ENCODE measurements at regions not wholly inside any gene's neighbourhood (a gene's known extent, or its start where the extent isn't known, plus 50 kb on each side); places are given as distances from the start of the nearest gene placed in this dataset.

GRCh38 chr3:152038490-152038889 is 165.0 kb downstream of the SUCNR1 start:
- Histone ChIP-seq H3K4me3 (ENCODE audit: low read length) (no peak overlapping the region), H3K27me3 (ENCODE audit: control insufficient read depth, insufficient read depth) (no peaks in the 10 kb centered on the region), H3K27ac (ENCODE audit: low read length) (no peak overlapping the region), H3K4me1 (ENCODE audit: control insufficient read depth, insufficient read depth, low read length) (no peaks in the 10 kb centered on the region), H3K9me3 (ENCODE audit: control insufficient read depth, low read length) (no peaks in the 10 kb centered on the region)
- ATAC-seq = no peak
- 93% methylated on average over 1 of the region's 1 CpG for WGBS
- intact Hi-C loops (cut with DNase I) = no loop called here
- no peak for DNase-seq

DNA sequence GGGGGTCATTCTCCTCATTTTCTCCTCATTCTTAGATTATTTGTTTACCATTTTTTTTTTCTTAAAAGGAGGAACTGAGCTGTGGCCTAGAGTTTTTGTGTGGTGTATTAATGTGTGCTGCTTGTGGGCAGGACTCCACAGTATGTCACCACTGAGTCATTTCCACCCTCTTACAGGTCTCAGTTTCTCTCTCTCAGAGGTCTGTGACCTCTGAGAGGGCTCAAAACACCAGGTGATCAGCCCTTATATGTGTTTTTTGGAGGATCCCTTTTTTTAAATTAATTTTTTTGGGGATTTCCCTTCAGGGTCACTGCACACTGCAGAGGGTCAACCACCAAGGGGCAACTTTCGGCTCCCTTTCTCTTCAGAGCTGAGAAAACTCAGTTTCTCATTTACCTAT is 166.4 kb downstream of the SUCNR1 start:
- no peak for ATAC-seq
- WGBS = 92% methylated on average over 1 of the region's 1 CpG
- DNase-seq = no peak
- Histone ChIP-seq H3K9me3 (ENCODE audit: control insufficient read depth, low read length) (no peaks in the 10 kb centered on the region), H3K27me3 (ENCODE audit: control insufficient read depth, insufficient read depth) (no peaks in the 10 kb centered on the region), H3K4me1 (ENCODE audit: control insufficient read depth, insufficient read depth, low read length) (no peaks in the 10 kb centered on the region), H3K27ac (ENCODE audit: low read length) (no peak overlapping the region), H3K4me3 (ENCODE audit: low read length) (no peak overlapping the region)
- intact Hi-C loops (cut with DNase I) = no loop called here

GRCh38 chr3:152040319-152040718 is 166.9 kb downstream of the SUCNR1 start:
- ATAC-seq = no peak
- 59% methylated on average over 1 of the region's 1 CpG for WGBS

DNA sequence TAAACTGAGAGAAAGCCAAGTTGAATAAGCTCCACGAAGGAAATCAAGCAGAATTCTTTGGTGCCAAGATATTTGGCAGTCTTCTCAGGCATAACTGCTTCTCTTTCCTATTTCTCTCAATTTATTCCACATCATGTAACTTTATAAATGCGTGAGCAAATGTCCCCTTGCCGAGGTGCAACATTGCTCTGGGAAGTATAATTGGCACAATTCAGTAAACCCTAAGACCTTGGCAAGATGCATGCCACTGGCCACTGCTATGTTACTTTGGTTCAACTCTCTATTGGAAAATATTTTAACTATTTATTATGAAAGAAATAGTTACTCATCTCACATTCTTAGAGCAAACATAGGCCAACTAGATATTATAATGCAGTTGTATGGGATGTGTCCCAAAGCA is 170.2 kb downstream of the SUCNR1 start:
- Histone ChIP-seq H3K9me3 (ENCODE audit: control insufficient read depth, low read length) (no peaks in the 10 kb centered on the region), H3K27me3 (ENCODE audit: control insufficient read depth, insufficient read depth) (no peaks in the 10 kb centered on the region), H3K4me3 (ENCODE audit: low read length) (no peak overlapping the region), H3K27ac (ENCODE audit: low read length) (no peak overlapping the region), H3K4me1 (ENCODE audit: control insufficient read depth, insufficient read depth, low read length) (no peaks in the 10 kb centered on the region)
- intact Hi-C loops (cut with DNase I) = no loop called here
- peak in 1 of 3 donors; percentile 53 for DNase-seq
- ATAC-seq = peak in 1 of 2 donors; percentile 51
- WGBS = 58% methylated on average over 3 of the region's 3 CpGs

More at GRCh38 chr3:152040319-152040718, 166.9 kb downstream of the SUCNR1 start:
- Histone ChIP-seq H3K4me3 (ENCODE audit: low read length) (no peak overlapping the region), H3K27me3 (ENCODE audit: control insufficient read depth, insufficient read depth) (no peaks in the 10 kb centered on the region), H3K4me1 (ENCODE audit: control insufficient read depth, insufficient read depth, low read length) (no peaks in the 10 kb centered on the region), H3K9me3 (ENCODE audit: control insufficient read depth, low read length) (no peaks in the 10 kb centered on the region), H3K27ac (ENCODE audit: low read length) (no peak overlapping the region)
- intact Hi-C loops (cut with DNase I) = no loop called here
- no peak for DNase-seq

- intact Hi-C loops (cut with DNase I) = no loop called here
- ATAC-seq = no peak
- no peaks in the 10 kb centered on the region for H3K27me3 ChIP-seq (ENCODE audit: control insufficient read depth, insufficient read depth)
- 89% methylated on average over 2 of the region's 2 CpGs for WGBS
- no peaks in the 10 kb centered on the region for H3K4me1 ChIP-seq (ENCODE audit: control insufficient read depth, insufficient read depth, low read length)
- H3K4me3 ChIP-seq (ENCODE audit: low read length) = no peak overlapping the region
- H3K9me3 ChIP-seq (ENCODE audit: control insufficient read depth, low read length) = no peaks in the 10 kb centered on the region
- DNase-seq = no peak
- H3K27ac ChIP-seq (ENCODE audit: low read length) = no peak overlapping the region
Measured at GRCh38 chr3:152046280-152046679, 172.8 kb downstream of the SUCNR1 start.

- H3K27me3 ChIP-seq (ENCODE audit: control insufficient read depth, insufficient read depth) = no peaks in the 10 kb centered on the region
- ATAC-seq = peak; percentile 45 to 82
- no peaks in the 10 kb centered on the region for H3K4me1 ChIP-seq (ENCODE audit: control insufficient read depth, insufficient read depth, low read length)
- H3K27ac ChIP-seq (ENCODE audit: low read length) = no peak overlapping the region
- H3K4me3 ChIP-seq (ENCODE audit: low read length) = no peak overlapping the region
- DNase-seq = no peak
- no peaks in the 10 kb centered on the region for H3K9me3 ChIP-seq (ENCODE audit: control insufficient read depth, low read length)
- intact Hi-C loops (cut with DNase I) = no loop called here
Measured at GRCh38 chr3:152047465-152047864, 174.0 kb downstream of the SUCNR1 start.

GRCh38 chr3:152048831-152049230 is 175.4 kb downstream of the SUCNR1 start:
- 64% methylated on average over 1 of the region's 1 CpG for WGBS

DNA sequence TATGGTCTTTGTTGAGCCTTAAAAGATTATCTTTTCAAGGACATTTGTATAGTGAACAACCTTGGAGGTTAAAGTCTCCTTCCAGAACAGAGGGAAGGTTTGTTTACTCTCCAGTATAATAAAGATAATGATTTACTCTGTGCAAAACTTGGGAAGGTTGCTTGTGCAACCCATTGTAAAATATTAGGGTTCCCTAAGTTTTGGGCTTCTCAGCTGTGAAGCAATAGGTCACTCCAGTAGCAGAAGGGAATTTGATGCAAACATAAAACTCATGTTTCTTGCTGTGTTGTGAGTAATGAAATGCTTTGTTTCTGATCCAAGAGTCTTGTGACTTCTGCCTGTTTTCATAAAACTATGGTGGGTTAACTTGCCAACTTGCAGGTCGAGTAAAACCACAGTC is 177.5 kb downstream of the SUCNR1 start:
- H3K27ac ChIP-seq (ENCODE audit: low read length) = no peak overlapping the region
- ATAC-seq = no peak

More at GRCh38 chr3:152048831-152049230, 175.4 kb downstream of the SUCNR1 start:
- no peaks in the 10 kb centered on the region for H3K4me1 ChIP-seq (ENCODE audit: control insufficient read depth, insufficient read depth, low read length)
- H3K27me3 ChIP-seq (ENCODE audit: control insufficient read depth, insufficient read depth) = no peaks in the 10 kb centered on the region
- no peaks in the 10 kb centered on the region for H3K9me3 ChIP-seq (ENCODE audit: control insufficient read depth, low read length)
- DNase-seq = no peak
- intact Hi-C loops (cut with DNase I) = no loop called here
- H3K27ac ChIP-seq (ENCODE audit: low read length) = no peak overlapping the region
- ATAC-seq = no peak
- no peak overlapping the region for H3K4me3 ChIP-seq (ENCODE audit: low read length)

DNA sequence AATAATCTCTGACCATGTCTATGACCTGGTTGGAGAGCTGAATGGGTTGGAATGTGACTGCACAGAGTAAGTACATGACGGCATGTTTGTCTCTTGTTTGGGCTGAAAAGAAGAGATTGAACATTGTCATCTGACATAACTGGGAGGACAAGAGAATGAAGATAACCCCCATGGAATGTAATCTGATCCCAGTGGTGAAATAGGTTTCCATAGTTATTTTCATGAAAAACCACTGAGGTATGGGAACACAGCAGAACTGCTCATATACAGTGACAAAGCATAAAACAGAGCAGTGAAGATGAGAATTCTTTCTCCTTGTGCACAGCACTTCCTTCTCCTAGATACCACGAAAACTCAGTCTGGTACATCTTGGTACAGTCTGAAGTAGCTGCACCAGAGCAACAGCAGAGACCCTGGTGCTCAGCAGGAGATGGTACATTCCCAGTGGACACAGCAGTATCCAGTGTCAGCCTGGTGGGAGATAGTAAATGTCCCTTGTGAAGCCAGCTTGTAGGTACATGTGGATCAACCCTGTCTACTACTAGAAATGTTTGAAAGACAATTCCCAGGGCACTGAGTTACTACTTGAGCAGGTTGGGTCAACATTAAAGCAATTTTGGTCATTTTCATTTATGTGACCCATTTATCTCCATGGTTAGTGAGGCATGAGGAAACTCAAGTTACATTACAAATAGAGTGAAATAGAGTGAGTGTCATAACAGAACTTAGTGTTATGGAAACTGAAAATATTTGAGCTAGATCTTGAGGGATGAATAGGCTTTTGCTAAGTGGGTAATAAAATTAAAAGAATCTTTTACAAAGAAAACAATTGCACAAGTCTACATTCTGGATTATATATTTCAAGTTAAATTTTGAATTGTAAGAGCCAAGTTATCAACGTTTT is 178.3 kb downstream of the SUCNR1 start:
- intact Hi-C loops (cut with DNase I) = no loop called here
- H3K27me3 ChIP-seq (ENCODE audit: control insufficient read depth, insufficient read depth) = no peaks in the 10 kb centered on the region
- ATAC-seq (no peak), DNase-seq (no peak)
- no peaks in the 10 kb centered on the region for H3K4me1 ChIP-seq (ENCODE audit: control insufficient read depth, insufficient read depth, low read length)
- no peak overlapping the region for H3K27ac ChIP-seq (ENCODE audit: low read length)
- no peak overlapping the region for H3K4me3 ChIP-seq (ENCODE audit: low read length)
- no peaks in the 10 kb centered on the region for H3K9me3 ChIP-seq (ENCODE audit: control insufficient read depth, low read length)
- WGBS = 81% methylated on average over 3 of the region's 3 CpGs

More for the DNA sequence above, 177.5 kb downstream of the SUCNR1 start:
- no peak for DNase-seq
- Histone ChIP-seq H3K27me3 (ENCODE audit: control insufficient read depth, insufficient read depth) (no peaks in the 10 kb centered on the region), H3K4me1 (ENCODE audit: control insufficient read depth, insufficient read depth, low read length) (no peaks in the 10 kb centered on the region), H3K9me3 (ENCODE audit: control insufficient read depth, low read length) (no peaks in the 10 kb centered on the region), H3K4me3 (ENCODE audit: low read length) (no peak overlapping the region)
- intact Hi-C loops (cut with DNase I) = no loop called here
- WGBS = 86% methylated on average over 1 of the region's 1 CpG

DNA sequence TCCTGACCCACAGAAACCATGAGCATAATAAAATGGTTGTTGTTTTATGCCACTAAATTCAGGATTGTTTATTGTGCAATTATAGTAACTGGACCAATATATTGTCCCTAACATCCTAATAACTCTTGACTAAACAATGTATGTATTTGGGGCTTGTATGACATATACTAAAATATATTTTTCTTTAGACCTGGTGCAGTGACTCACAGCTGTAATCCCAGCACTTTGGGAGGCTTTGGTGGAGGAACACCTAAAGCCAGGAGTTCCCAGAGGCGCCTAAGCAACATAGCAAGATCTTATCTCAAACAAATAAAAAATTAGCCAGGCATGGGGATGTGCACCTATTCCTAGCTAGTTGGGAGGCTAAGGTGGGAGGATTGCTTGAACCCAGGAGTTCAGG is 180.4 kb downstream of the SUCNR1 start:
- WGBS = 99% methylated on average over 1 of the region's 1 CpG
- Histone ChIP-seq H3K9me3 (ENCODE audit: control insufficient read depth, low read length) (no peaks in the 10 kb centered on the region), H3K4me1 (ENCODE audit: control insufficient read depth, insufficient read depth, low read length) (no peaks in the 10 kb centered on the region), H3K27ac (ENCODE audit: low read length) (no peak overlapping the region), H3K4me3 (ENCODE audit: low read length) (no peak overlapping the region), H3K27me3 (ENCODE audit: control insufficient read depth, insufficient read depth) (no peaks in the 10 kb centered on the region)
- intact Hi-C loops (cut with DNase I) = no loop called here
- ATAC-seq = no peak
- DNase-seq = no peak

DNA sequence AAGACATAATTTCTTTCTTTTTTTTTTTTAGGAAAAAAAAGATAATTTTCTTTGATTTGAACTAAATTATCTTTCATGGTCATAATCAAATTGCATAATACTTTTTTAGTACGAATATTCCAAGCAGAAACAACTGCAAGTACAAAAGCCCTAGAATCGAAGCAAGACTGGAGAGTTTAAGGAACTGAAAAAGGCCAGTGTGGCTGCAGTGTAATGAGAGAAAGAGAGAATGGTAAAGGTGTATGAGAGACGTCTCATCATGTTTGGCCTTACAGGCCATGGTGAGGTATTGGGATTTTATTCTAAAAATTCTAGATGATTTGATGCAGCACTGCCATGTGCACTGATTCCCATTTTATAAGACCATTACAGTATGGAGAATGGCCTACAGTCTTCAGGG is 180.9 kb downstream of the SUCNR1 start:
- no peak for DNase-seq
- H3K27ac ChIP-seq (ENCODE audit: low read length) = no peak overlapping the region
- intact Hi-C loops (cut with DNase I) = no loop called here
- H3K4me1 ChIP-seq (ENCODE audit: control insufficient read depth, insufficient read depth, low read length) = no peaks in the 10 kb centered on the region
- H3K27me3 ChIP-seq (ENCODE audit: control insufficient read depth, insufficient read depth) = no peaks in the 10 kb centered on the region
- 84% methylated on average over 3 of the region's 3 CpGs for WGBS
- no peak for ATAC-seq
- no peak overlapping the region for H3K4me3 ChIP-seq (ENCODE audit: low read length)
- no peaks in the 10 kb centered on the region for H3K9me3 ChIP-seq (ENCODE audit: control insufficient read depth, low read length)
